IPS DF 6.9 (cell line): ENCODE measurements at regions not wholly inside any gene's neighbourhood (a gene's known extent, or its start where the extent isn't known, plus 50 kb on each side); places are given as distances from the start of the nearest gene placed in this dataset.

Experiments used
- DNase-seq: peaks from one replicate; pipeline ENCODE4 v3.0.0-alpha.2; 2013; ENCODE audit warnings: low read depth, low spot score
- H3K27ac ChIP-seq: one replicate; pipeline ENCODE4 v1.5.1; 2013; ENCODE audit warnings: low read length, control low read depth
- H3K27me3 ChIP-seq: 2 replicates; pipeline ENCODE4 v1.6.1; 2013; ENCODE audit warnings: mild to moderate bottlenecking, low read length; ENCODE audit not compliant: control insufficient read depth, insufficient read depth
- H3K36me3 ChIP-seq: 2 replicates; pipeline ENCODE4 v1.6.1; 2013; ENCODE audit warnings: low read length; ENCODE audit not compliant: control insufficient read depth, insufficient read depth
- H3K4me1 ChIP-seq: 2 replicates; pipeline ENCODE4 v1.6.1; 2013; ENCODE audit warnings: low read length; ENCODE audit not compliant: control insufficient read depth, insufficient read depth
- H3K4me3 ChIP-seq: 2 replicates; pipeline ENCODE4 v1.5.1; 2013; ENCODE audit warnings: mild to moderate bottlenecking, low read length
- H3K9me3 ChIP-seq: 2 replicates; pipeline ENCODE4 v1.6.1; 2013; ENCODE audit warnings: low read length, inconsistent platforms; ENCODE audit not compliant: control insufficient read depth, insufficient read depth
- WGBS: extraction: QIAGEN DNeasy Blood & Tissue Kit; methylation state at CpG from one replicate; pipeline ENCODE4 v1.1.7; 2013; ENCODE audit warnings: mixed read lengths, missing lambda C conversion rate; ENCODE audit not compliant: insufficient read length, insufficient coverage; 5-methylcytosine and 5-hydroxymethylcytosine counted together

DNA sequence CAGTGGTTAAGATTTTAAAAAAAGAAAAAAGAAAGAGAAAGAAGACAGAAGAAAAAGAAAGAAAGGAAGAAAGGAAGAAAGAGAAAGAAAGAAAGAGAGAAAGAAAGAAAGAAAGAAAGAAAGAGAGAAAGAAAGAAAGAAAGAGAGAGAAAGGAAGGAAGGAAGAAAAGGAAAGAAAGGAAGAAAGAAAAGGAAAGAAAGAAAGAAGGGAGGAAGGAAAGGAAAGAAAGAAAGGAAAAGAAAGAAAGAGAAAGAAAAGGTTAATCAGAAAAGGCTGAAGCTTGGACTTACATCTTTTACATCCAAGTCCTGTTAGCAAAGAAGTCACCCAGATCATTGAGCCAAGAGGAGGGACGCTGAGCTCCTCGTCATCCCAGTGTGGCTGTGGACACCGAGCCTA, 70.0 kb downstream of the IRX2 start:
- Histone ChIP-seq H3K27ac (no peak overlapping the region), H3K9me3 (no peaks in the 10 kb centered on the region), H3K4me3 (no peak overlapping the region), H3K36me3 (no peaks in the 10 kb centered on the region), H3K27me3 (no peaks in the 10 kb centered on the region), H3K4me1 (no peaks in the 10 kb centered on the region; the same call in 1 of the 2 replicates)
- no peak for DNase-seq
- no CpG with 5 or more reads among the region's 3 CpGs for WGBS

DNA sequence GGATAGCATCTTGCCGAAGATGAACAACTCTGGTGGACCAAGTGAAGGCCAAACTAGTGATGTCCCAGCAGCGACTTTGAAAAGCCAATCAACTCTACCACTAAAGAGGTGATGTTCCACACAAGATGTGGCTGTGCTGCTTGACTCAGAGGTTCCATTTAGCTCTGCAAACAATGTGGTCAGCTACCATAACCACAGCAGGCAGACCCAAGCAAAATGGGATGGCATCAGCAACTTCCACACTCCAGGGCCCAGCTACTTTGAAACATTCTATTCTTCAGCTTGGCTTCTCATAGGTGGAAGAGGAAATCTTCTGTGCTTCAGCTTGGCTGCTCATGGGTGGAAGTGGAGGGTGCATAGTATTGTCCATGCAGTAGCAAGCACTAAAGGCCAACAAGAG, 70.5 kb downstream of the IRX2 start:
- H3K9me3 ChIP-seq = no peaks in the 10 kb centered on the region
- H3K27ac ChIP-seq = no peak overlapping the region
- no CpG with 5 or more reads among the region's 2 CpGs for WGBS
- no peaks in the 10 kb centered on the region for H3K36me3 ChIP-seq
- no peaks in the 10 kb centered on the region; the same call in 1 of the 2 replicates for H3K4me1 ChIP-seq
- no peaks in the 10 kb centered on the region for H3K27me3 ChIP-seq
- DNase-seq = no peak
- H3K4me3 ChIP-seq = no peak overlapping the region

DNA sequence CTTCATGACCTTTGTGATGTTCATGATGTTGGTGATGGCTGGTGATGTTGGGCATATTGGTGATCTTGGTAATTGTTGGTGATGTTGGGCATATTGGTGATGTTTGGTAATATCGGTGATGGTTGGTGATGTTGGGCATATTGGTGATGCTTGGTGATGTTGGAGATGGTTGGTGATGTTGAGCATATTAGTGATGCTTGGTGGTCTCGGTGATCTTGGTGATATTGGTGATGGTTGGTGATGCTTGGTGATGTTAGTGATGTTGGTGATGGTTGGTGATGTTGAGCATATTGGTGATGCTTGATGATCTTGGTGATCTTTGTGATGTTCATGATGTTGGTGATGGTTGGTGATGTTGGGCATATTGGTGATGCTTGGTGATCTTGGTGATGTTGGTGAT, 73.8 kb downstream of the IRX2 start:
- no peaks in the 10 kb centered on the region for H3K27me3 ChIP-seq
- DNase-seq = no peak
- WGBS = 100% methylated on average over 2 of the region's 2 CpGs

DNA sequence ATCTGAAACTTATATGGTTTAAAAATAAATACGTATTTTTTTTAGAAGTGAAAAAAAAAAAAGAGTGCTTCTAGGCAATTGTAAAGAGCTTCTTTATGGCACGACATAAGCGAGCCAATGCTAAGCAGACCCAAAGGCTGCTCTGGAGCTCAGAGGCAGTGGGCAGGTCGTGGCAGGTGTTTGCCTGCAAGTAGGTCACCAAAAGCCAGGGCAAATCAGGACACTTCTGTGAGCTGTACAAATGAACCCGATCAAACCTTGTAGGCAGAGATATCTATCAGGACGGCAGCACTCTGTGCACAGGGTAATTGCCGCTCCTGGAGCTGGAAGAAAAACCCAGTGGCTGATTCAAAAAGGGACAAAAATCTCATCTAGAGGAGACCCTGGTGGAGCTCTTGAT, 75.9 kb downstream of the IRX2 start:
- no peaks in the 10 kb centered on the region for H3K4me1 ChIP-seq
- no CpG with 5 or more reads among the region's 7 CpGs for WGBS
- no peak overlapping the region for H3K27ac ChIP-seq
- H3K36me3 ChIP-seq = no peaks in the 10 kb centered on the region
- no peak overlapping the region for H3K4me3 ChIP-seq
- H3K9me3 ChIP-seq = no peaks in the 10 kb centered on the region
- H3K27me3 ChIP-seq = no peaks in the 10 kb centered on the region
- DNase-seq = no peak

More for the DNA sequence above, 73.8 kb downstream of the IRX2 start:
- Histone ChIP-seq H3K27ac (no peak overlapping the region), H3K36me3 (no peaks in the 10 kb centered on the region), H3K4me3 (no peak overlapping the region), H3K9me3 (no peaks in the 10 kb centered on the region), H3K4me1 (no peaks in the 10 kb centered on the region)

DNA sequence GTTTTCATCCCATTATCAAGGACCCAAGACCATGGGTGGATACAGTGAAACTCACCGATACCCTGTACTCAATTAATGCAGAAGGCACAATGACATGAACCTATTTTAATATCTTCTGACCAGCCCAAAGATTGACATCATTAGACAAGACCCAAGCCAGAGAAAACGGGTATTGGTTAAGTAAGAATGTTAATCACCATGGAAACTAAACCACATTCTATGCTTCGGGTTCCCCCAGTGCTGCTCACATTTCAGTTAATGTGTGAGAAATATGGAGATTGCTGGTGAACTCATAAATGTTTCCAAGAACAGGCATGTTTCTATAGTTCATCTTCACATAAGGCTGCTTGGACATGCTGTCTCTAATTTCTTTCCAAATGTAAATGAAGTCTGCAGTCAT, 77.0 kb downstream of the IRX2 start:
- Histone ChIP-seq H3K9me3 (no peaks in the 10 kb centered on the region), H3K36me3 (no peaks in the 10 kb centered on the region), H3K27me3 (no peaks in the 10 kb centered on the region), H3K27ac (no peak overlapping the region), H3K4me1 (no peaks in the 10 kb centered on the region), H3K4me3 (no peak overlapping the region)
- no CpG with 5 or more reads among the region's 3 CpGs for WGBS
- no peak for DNase-seq

DNA sequence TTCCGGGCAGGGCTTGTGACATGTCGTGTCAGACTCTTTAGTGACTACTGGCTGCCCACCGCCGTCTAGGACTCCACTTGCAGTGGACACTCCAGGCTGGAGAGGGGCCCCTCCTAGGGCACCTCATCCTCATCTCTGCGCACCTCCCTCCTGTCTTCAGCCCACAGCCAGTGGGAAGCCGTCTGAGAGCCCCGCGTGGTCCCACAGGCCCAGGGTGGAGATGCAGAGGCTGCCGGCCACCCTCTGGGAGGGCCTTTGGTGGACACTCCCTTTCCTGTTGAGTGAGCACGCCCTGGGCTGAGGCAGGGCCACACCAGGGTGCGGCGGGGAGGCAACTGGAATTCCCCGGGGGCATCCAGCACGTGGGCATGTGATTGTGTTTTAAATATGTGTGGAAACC, 80.5 kb downstream of the IRX2 start:
- no peak overlapping the region for H3K27ac ChIP-seq
- WGBS = no CpG with 5 or more reads among the region's 14 CpGs
- H3K4me1 ChIP-seq = no peaks in the 10 kb centered on the region
- no peak overlapping the region for H3K4me3 ChIP-seq
- no peaks in the 10 kb centered on the region for H3K9me3 ChIP-seq
- H3K36me3 ChIP-seq = no peaks in the 10 kb centered on the region
- DNase-seq = no peak
- no peaks in the 10 kb centered on the region for H3K27me3 ChIP-seq

DNA sequence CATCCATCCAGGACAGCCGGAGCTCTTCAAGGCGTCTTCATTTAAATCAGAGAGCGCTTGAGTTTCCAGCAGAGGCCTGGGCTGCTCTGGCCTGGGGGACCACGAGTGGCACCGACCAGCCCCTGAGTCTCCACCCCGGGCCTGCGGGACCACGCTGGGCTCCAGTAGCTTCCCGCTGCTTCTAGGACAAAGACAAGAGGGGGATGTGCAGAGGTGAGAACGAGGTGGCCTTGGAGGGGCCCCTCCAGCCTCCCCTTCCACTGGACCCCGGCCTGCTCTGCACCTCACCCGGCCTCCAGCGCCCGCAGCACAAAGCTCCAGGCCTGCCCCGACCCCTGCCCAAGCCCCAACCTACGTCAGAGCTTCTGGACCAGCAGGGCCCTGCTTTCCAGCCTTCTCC, 81.6 kb downstream of the IRX2 start:
- Histone ChIP-seq H3K9me3 (no peaks in the 10 kb centered on the region), H3K27ac (no peak overlapping the region), H3K36me3 (no peaks in the 10 kb centered on the region), H3K4me1 (no peaks in the 10 kb centered on the region), H3K27me3 (no peaks in the 10 kb centered on the region), H3K4me3 (no peak overlapping the region)
- WGBS = no CpG with 5 or more reads among the region's 16 CpGs
- no peak for DNase-seq

DNA sequence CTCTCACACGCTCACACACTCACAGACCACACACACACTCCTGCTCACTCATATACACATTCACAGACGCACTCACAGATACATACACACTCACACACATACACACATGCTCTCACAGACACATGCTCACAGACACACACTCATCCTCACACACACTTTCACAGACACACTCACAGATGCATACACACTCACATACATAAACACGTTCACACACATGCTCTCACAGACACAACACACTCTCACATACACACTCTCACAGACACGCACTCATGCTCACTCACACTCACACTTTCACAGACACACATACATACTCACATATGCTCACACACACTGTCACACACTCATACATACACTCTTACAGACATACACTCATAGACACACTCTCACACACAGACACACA, 82.2 kb downstream of the IRX2 start:
- H3K27me3 ChIP-seq = no peaks in the 10 kb centered on the region
- WGBS = 100% methylated on average over 4 of the region's 4 CpGs
- H3K4me1 ChIP-seq = no peaks in the 10 kb centered on the region

DNA sequence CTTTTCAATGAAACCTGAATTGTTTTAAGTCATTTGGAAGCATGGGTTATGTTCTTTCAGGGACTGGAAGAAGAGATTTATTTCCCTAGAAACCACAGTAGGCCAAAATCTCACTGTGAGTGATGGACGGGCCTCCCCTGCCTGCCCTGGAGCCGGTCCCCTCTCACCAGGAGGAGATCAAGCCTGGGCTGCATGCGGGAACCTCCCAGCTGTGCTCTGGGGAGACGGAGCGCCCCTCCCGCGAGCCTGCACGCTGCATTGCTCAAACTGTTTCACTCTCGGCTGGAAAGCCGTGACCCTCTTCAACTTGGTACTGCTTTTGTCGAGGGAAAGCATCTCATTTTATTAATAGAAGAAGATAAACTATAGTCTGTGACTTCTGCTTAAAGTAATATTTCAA, 85.4 kb downstream of the IRX2 start:
- H3K9me3 ChIP-seq = no peaks in the 10 kb centered on the region
- no peaks in the 10 kb centered on the region for H3K36me3 ChIP-seq
- H3K4me1 ChIP-seq = no peaks in the 10 kb centered on the region
- no peak overlapping the region for H3K27ac ChIP-seq
- no peak for DNase-seq
- no CpG with 5 or more reads among the region's 11 CpGs for WGBS
- H3K4me3 ChIP-seq = no peak overlapping the region
- H3K27me3 ChIP-seq = no peaks in the 10 kb centered on the region

More for the DNA sequence above, 82.2 kb downstream of the IRX2 start:
- Histone ChIP-seq H3K27ac (no peak overlapping the region), H3K9me3 (no peaks in the 10 kb centered on the region), H3K36me3 (no peaks in the 10 kb centered on the region), H3K4me3 (no peak overlapping the region)
- no peak for DNase-seq

DNA sequence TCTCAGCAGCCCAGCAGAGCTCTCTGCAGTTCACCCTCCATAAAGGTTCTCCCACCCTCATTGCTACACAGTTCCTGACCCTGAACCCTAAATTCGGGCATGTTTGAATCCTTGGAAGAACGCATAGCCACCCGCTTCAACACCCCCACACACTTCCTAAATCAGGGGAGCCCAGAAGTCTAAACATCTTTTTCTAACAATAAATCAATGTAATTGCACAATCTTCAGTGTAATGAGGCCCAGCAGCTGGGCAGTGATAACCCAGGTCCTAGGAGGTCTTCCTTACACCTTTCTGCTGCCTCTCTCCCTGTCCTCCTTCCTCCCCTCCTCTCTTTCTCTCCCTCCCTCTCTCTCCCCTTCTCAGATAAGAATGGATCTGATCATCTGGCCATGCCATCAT, 88.0 kb downstream of the IRX2 start:
- no CpG with 5 or more reads among the region's 3 CpGs for WGBS
- H3K27ac ChIP-seq = no peak overlapping the region
- H3K4me3 ChIP-seq = no peak overlapping the region
- H3K9me3 ChIP-seq = no peaks in the 10 kb centered on the region
- H3K4me1 ChIP-seq = no peaks in the 10 kb centered on the region
- H3K27me3 ChIP-seq = no peaks in the 10 kb centered on the region
- DNase-seq = no peak
- H3K36me3 ChIP-seq = no peaks in the 10 kb centered on the region

DNA sequence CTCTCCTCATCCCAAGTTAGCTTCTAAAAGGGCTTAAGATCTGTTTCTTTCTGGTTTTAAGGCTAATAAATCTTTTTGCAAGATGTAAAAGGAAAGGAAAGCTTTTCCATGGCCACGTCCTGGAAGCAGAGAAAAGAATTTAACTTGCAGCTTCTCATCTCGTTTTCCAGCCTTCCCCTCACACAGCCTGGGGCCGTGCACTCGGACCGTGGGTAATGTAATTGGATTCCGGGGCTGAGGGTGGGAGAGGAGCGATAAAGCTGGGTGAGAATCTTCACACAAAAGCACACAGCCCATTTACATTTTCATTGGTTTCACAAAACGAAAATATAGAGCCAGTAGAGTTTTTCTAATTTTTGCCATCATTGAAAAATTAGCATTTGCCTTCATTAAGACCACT, 91.2 kb downstream of the IRX2 start:
- Histone ChIP-seq H3K27ac (no peak overlapping the region), H3K36me3 (no peaks in the 10 kb centered on the region), H3K4me3 (no peak overlapping the region), H3K9me3 (no peaks in the 10 kb centered on the region), H3K4me1 (no peaks in the 10 kb centered on the region), H3K27me3 (no peaks in the 10 kb centered on the region)
- no CpG with 5 or more reads among the region's 8 CpGs for whole genome bisulfite sequencing
- DNase-seq = no peak
